GM23248 (cell line): ENCODE measurements at regions not wholly inside any gene's neighbourhood (a gene's known extent, or its start where the extent isn't known, plus 50 kb on each side); places are given as distances from the start of the nearest gene placed in this dataset.

Experiments
- EZH2 ChIP-seq: fragments of 200-600 bp; sonication (generic); IDR thresholded peaks from 2 replicates; pipeline ENCODE4 v1.6.1; 2018; ENCODE audit warnings: antibody characterized with exemption, mild to moderate bottlenecking; ENCODE audit not compliant: insufficient read depth, poor library complexity, severe bottlenecking
- EZH2phosphoT487 ChIP-seq: fragments of 200-600 bp; sonication (generic); IDR thresholded peaks from 2 replicates; pipeline ENCODE4 v1.6.1; 2018; ENCODE audit warnings: antibody characterized with exemption, moderate library complexity, mild to moderate bottlenecking, low read depth; ENCODE audit not compliant: insufficient read depth

DNA sequence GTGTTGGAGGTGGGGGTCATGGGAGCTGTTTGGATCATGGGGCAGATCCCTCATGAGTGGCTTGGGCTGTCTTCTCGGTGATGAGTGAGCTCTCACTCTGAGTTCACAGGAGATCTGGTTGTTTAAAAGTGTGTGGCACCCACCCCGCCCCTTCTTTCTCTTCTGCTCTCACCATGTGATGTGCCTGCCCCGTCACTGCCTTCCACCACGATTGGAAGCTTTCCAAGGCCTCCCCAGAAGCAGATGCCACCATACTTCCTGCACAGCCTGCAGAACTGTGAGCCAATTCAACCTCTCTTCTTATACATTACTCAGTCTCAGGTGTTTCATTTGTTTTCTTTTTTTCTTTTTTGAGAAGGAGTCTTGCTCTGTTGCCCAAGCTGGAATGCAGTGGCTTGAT lies 170.0 kb downstream of the PTPN20 start:
- TF ChIP-seq EZH2phosphoT487 (no peak), EZH2 (no peak)
